Neural progenitor cell (in vitro differentiated cells): ENCODE measurements at regions not wholly inside any gene's neighbourhood (a gene's known extent, or its start where the extent isn't known, plus 50 kb on each side); places are given as distances from the start of the nearest gene placed in this dataset.

ENCODE experiments used
- CTCF ChIP-seq: fragments of 200-600 bp; sonication (generic); IDR thresholded peaks from 2 replicates; pipeline ENCODE4 v1.5.1; 2017; ENCODE audit warnings: antibody characterized with exemption, mild to moderate bottlenecking
- EZH2phosphoT487 ChIP-seq: fragments of 200-600 bp; sonication (generic); IDR thresholded peaks from 2 replicates; pipeline ENCODE4 v1.6.1; 2017; ENCODE audit warnings: antibody characterized with exemption

- TF ChIP-seq EZH2phosphoT487 (no peak), CTCF (no peak)
These were observed 226.0 kb upstream of the C1orf87 start for GRCh38 chr1:60299581-60299980.
